ENCODE measurements at regions not wholly inside any gene's neighbourhood (a gene's known extent, or its start where the extent isn't known, plus 50 kb on each side); places are given as distances from the start of the nearest gene placed in this dataset.

DNA sequence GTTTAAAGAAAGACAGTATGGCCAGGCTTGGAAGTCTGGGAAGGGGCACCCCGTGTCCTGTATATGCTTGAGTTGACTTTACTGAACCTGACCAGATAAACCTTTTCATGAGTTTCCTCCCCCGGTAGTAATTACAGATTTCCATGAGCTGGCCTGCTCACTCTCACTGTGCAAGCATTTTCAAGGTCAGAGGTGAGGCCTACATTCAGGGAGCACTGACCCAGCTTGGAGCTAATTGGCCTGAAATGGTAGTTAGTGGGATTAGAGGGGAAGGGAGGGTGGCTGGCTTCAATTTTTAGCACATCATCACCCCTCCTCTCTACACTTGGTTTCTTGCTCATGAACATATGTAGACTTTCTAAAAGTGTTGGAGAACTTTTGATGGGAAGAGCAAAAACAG is 99.2 kb downstream of the PSAT1 start:
- TF ChIP-seq POLR2A (IDR thresholded peaks at IDR 0.05), result no peak
- TF ChIP-seq CTCF (IDR thresholded peaks at IDR 0.05), result no peak
- Histone ChIP-seq H3K9me3 (no peaks in the 10 kb centered on the region), H3K4me1 (no peaks in the 10 kb centered on the region), H3K4me3 (no peak overlapping the region), H3K27me3 (no peaks in the 10 kb centered on the region), H3K27ac (no peak overlapping the region), H3K36me3 (ENCODE audit: low read depth, missing control alignments) (no peaks in the 10 kb centered on the region)
- no peak for DNase-seq
- intact Hi-C loops (cut with DNase I; ENCODE audit: low total_unique reads), result no loop called here
- 36 to 69% methylated on average over 2 of the region's 2 CpGs for WGBS, 2 donors

DNA sequence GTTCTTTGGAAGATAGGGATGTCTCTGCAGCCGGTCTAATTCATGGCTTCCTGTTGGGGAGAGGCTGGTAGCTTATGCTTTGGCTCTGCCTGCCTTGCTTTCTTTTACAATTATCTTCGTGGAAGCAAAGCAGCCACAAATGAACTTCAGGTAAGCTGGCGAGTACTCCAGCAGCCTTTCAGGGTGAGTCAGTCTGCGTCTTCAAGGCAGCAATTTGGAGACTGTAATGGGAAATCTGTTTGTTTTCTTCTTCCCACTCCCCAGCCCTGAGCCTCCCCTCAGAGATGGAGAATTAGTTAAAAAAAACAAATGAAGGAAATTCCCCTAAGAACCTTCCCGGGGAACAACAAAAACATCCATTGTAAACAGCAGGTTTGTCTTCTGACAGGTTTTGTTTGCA is 100.1 kb downstream of the PSAT1 start:
- no peaks in the 10 kb centered on the region for H3K36me3 ChIP-seq (ENCODE audit: low read depth, missing control alignments)
- intact Hi-C loops (cut with DNase I; ENCODE audit: low total_unique reads), result no loop called here
- no peaks in the 10 kb centered on the region for H3K9me3 ChIP-seq
- H3K4me1 ChIP-seq, result no peaks in the 10 kb centered on the region
- no peaks in the 10 kb centered on the region for H3K27me3 ChIP-seq
- TF ChIP-seq POLR2A (IDR thresholded peaks at IDR 0.05), result no peak
- TF ChIP-seq CTCF (IDR thresholded peaks at IDR 0.05), result no peak
- H3K27ac ChIP-seq, result no peak overlapping the region
- WGBS, 2 donors, result 35 to 56% methylated on average over 5 of the region's 5 CpGs
- DNase-seq, result no peak
- no peak overlapping the region for H3K4me3 ChIP-seq

- H3K27me3 ChIP-seq, result no peaks in the 10 kb centered on the region
- no peaks in the 10 kb centered on the region for H3K4me1 ChIP-seq
- no peaks in the 10 kb centered on the region for H3K9me3 ChIP-seq
- no peak overlapping the region for H3K4me3 ChIP-seq
- intact Hi-C loops (cut with DNase I; ENCODE audit: low total_unique reads), result no loop called here
- no peak overlapping the region for H3K27ac ChIP-seq
- DNase-seq, result no peak
- TF ChIP-seq POLR2A (IDR thresholded peaks at IDR 0.05), result no peak
- no peak for TF ChIP-seq CTCF (IDR thresholded peaks at IDR 0.05)
- H3K36me3 ChIP-seq (ENCODE audit: low read depth, missing control alignments), result no peaks in the 10 kb centered on the region
- 45 to 48% methylated on average over 5 of the region's 5 CpGs for WGBS, 2 donors
These were observed 100.5 kb downstream of the PSAT1 start for GRCh38 chr9:78397454-78397853.

DNA sequence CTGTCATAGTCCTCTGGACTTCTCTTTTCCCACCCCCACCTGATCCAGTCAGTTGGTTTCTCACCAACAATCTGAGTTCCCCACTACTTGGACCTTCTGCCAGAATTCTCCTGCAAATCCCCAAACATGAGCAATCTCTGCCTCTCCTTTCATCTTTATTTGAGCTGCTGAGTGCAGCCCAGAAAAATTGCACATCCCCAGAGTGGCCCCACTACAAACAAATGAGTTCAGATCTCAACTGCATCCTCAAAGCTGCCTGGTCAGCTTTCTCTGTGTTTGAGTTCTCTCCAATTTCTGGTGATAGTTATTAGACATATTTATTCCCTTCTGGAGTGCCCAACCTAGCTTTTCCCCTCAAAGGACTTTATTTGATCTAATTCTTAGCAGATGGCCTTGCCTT is 102.2 kb downstream of the PSAT1 start:
- no peaks in the 10 kb centered on the region for H3K36me3 ChIP-seq (ENCODE audit: low read depth, missing control alignments)
- intact Hi-C loops (cut with DNase I; ENCODE audit: low total_unique reads), result no loop called here
- no peak for DNase-seq
- H3K9me3 ChIP-seq, result no peaks in the 10 kb centered on the region
- TF ChIP-seq CTCF (IDR thresholded peaks at IDR 0.05) (no peak), POLR2A (IDR thresholded peaks at IDR 0.05) (no peak)
- H3K4me1 ChIP-seq, result no peaks in the 10 kb centered on the region
- no peaks in the 10 kb centered on the region for H3K27me3 ChIP-seq
- H3K4me3 ChIP-seq, result no peak overlapping the region
- no peak overlapping the region for H3K27ac ChIP-seq

DNA sequence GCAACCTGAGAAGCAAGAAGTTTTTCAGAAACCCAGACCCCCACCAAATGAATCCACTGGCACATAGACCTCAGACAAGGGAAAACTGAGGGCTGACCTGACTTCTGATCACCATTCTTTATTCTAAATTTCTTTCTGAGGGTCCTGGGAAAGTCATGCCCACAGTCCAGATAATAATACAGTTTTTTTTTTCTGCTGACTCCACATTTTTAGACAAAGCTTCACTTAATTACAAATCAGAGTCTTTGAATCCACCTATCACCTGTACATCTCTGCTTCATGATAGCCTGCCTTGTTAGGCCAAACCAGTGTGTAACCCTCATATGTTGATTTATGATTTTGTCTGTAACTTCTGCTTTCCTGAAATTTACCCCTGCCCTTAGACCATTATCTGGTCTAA is 103.6 kb downstream of the PSAT1 start:
- TF ChIP-seq CTCF (IDR thresholded peaks at IDR 0.05) (no peak), POLR2A (IDR thresholded peaks at IDR 0.05) (no peak)
- H3K4me1 ChIP-seq, result no peaks in the 10 kb centered on the region
- H3K9me3 ChIP-seq, result no peaks in the 10 kb centered on the region
- H3K27ac ChIP-seq, result no peak overlapping the region
- no peaks in the 10 kb centered on the region for H3K36me3 ChIP-seq (ENCODE audit: low read depth, missing control alignments)
- H3K4me3 ChIP-seq, result no peak overlapping the region
- no peaks in the 10 kb centered on the region for H3K27me3 ChIP-seq
- DNase-seq, result no peak
- intact Hi-C loops (cut with DNase I; ENCODE audit: low total_unique reads), result no loop called here

Measured in testis (tissue), 2 donors.